GM18507 (cell line): ENCODE measurements at regions not wholly inside any gene's neighbourhood (a gene's known extent, or its start where the extent isn't known, plus 50 kb on each side); places are given as distances from the start of the nearest gene placed in this dataset.

Experiments used
- DNase-seq: peaks from one replicate; pipeline ENCODE4 v3.0.0; 2011; ENCODE audit warnings: low read depth; ENCODE audit not compliant: insufficient read length; ENCODE audit errors: extremely low spot score
- FAIRE-seq: peaks from 2 replicates; lab custom pipeline; 2011; peaks lifted over from hg19 to GRCh38; lab: Jason Lieb, UNC

DNA sequence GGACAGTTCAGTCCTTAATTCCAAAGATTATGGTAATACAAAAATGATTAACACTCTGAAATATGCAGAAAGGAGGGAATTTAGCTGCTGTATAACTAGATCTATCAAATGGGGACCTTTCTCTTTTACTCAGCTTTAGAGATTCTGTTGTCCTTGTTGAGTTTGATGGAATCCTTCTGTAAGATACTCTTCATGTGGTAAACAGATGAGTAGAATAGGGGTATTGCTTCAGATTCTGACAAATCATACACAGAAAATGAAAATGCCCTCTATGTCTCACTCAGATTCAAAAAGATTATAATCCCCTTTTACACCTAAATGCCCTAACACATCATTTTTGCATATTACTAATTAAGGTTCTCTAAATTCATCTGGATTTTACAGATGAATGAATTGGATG is 50.7 kb downstream of the ARHGAP35 start:
- DNase-seq, result no peak
- no peak for FAIRE-seq

DNA sequence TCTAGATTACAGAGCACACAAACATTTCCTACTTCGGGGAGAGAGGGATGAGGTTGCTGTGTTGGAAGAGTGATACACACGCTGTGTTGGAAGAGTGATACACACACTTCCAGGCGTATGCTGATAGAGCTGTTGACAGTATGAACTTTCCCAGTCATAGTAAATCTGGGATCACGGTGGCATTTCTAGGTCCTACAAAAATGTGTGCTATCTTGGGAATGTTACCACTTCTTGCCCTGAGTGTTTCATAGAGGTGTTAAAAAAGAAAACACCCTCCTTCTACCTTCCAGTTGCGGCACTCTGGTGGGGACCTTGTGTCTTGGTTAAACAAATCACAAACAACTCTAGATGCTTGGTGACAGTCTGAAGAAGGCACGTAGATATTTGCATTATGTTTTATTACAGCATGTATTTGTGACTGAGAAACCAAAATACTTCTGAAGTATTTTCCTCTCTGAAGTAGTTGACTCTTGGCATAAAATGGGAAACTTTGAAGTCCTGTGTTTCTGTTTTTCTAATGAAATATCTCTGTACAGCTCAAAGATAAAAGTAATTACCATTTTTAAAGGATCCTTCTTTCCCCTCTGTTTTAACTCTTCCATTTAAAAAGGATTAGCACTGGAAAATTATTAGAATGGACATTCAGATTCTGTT is 52.5 kb downstream of the ARHGAP35 start:
- FAIRE-seq, result no peak

GRCh38 chr19:46913852-46914430 is 53.1 kb downstream of the ARHGAP35 start:
- no peak for DNase-seq
- no peak for FAIRE-seq

More for the DNA sequence above, 52.5 kb downstream of the ARHGAP35 start:
- no peak for DNase-seq

GRCh38 chr19:46915386-46915785 is 54.6 kb downstream of the ARHGAP35 start:
- FAIRE-seq (no peak), DNase-seq (no peak)

GRCh38 chr19:46917002-46917401 is 56.2 kb downstream of the ARHGAP35 start:
- FAIRE-seq (peak; percentile 78), DNase-seq (no peak)

- DNase-seq (no peak), FAIRE-seq (no peak)
Measured at GRCh38 chr19:46919324-46919723, 58.5 kb downstream of the ARHGAP35 start.

GRCh38 chr19:46920362-46920761 is 59.6 kb downstream of the ARHGAP35 start:
- FAIRE-seq, result no peak
- no peak for DNase-seq

DNA sequence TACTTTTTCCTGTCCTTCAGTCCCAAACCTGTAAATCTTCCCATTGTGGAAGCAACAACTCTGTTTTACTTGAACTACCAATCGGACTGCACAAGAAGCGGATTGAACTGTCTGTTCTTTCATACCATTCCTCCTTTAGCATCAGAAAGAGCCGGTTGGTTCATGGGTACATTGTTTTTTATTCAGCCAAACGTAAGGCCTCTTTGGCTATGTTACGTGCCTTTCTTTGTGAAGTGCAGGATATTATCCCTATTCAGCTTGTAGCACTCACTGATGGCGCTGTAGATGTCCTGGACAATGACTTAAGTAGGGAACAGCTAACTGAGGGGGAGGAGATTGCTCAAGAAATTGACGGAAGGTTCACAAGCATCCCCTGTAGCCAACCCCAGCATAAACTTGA is 60.3 kb downstream of the ARHGAP35 start:
- FAIRE-seq (no peak), DNase-seq (no peak)

- FAIRE-seq, result no peak
- DNase-seq, result no peak
Measured at GRCh38 chr19:46922465-46922864, 61.7 kb downstream of the ARHGAP35 start.

DNA sequence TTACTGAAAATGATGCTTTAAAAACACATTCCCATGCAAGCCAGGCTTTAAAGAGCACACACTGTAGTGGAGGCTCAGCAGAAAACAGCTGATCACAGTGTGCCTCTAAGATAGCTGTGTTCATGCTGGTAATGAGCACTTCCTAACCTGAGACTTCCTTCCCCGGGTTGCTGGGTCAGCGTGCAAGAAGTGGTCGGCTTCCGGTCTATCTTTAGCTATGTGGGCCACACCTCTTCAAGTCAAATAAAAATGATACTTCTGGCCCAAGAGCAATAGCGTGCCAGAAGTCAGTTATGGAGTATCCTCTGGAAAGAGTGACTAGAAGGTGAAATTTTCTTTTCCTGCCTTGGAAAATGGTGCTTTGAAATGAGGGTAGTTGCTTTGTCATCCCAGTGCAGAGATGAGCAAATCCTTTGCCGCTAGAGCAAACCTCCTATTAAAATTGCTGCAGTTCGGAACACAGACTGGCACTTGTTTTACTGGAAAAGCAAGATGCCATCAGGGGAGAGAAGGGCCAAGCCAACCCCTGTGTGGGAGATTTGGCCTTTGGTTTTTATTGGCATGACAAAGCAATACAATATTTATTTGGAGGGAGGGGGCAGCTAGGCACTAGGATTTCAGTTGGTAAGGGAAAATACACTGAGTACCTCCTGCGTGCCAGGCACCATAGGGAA is 64.2 kb downstream of the ARHGAP35 start:
- peak; percentile 78 for FAIRE-seq
- DNase-seq, result peak; percentile 23

- FAIRE-seq (no peak), DNase-seq (no peak)
Measured at GRCh38 chr19:46925548-46925950, 64.8 kb downstream of the ARHGAP35 start.

DNA sequence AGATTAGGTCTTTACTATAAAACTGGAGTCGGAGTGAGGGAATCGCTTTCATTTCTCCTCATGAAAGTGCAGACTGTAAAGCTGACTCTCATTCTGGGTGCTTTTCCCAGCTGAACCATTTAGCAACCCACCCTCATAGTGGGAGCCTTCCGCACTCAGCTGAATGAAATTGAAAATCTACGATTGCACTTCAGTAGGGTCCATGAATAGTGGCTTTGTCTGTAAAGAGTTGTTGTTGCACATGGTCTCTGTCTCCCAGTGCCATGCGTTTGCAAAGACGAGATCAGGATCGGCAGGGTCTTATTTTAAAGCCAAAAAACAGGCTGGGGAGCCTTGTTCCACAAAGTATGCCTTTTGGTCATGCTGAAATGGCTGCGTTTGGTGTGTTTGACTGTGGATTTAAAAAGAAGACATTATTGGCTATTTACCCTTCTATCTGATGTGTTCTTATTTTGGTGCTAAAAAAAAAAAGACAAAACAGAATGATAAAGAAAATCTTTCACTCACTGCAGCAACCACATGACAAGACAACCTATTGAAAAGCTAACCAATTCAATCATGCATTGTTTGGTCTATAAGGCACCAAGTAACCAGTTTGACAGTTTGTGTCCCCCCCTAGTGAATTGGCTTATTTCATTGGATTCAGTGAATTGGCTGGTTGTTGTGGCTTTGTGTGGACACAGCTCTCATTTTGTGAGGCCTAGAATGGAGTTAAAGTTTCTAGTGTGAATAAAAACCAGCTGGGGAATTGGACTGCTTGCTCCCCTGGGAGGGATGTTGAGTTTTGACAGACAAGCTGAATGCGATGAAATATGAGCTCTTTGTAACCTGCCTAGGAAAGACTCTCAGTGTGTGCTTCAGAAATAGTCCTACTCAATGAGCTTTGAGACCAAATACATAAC is 65.6 kb downstream of the ARHGAP35 start:
- no peak for FAIRE-seq
- DNase-seq, result no peak

- DNase-seq, result no peak
- FAIRE-seq, result no peak
Measured at GRCh38 chr19:46927106-46927505, 66.3 kb downstream of the ARHGAP35 start.

GRCh38 chr19:46927893-46928292 is 67.1 kb downstream of the ARHGAP35 start:
- DNase-seq (no peak), FAIRE-seq (no peak)

DNA sequence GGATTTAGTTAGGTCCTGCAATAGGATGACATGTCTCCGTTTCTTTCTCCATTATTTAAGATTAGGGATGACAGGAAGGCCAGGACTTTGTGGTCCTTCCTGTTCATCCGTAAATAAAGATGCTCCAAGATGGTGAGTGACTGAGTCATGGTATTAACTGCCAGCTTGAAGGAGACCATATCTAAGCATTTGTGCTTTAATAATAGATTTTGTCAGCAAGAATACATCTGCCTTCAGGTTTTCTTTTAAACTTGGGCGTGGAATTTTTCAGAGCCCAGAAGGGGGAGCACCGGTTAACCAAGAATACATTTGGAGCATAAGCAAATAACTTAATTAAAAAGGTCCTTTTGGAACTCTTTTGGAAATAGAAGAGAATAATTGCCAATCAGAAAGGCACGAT is 68.2 kb downstream of the ARHGAP35 start:
- FAIRE-seq (no peak), DNase-seq (no peak)

GRCh38 chr19:46931202-46931601 is 70.4 kb downstream of the ARHGAP35 start:
- FAIRE-seq, result no peak
- no peak for DNase-seq

- FAIRE-seq (no peak), DNase-seq (no peak)
Measured at GRCh38 chr19:46932346-46932745, 71.5 kb downstream of the ARHGAP35 start.

DNA sequence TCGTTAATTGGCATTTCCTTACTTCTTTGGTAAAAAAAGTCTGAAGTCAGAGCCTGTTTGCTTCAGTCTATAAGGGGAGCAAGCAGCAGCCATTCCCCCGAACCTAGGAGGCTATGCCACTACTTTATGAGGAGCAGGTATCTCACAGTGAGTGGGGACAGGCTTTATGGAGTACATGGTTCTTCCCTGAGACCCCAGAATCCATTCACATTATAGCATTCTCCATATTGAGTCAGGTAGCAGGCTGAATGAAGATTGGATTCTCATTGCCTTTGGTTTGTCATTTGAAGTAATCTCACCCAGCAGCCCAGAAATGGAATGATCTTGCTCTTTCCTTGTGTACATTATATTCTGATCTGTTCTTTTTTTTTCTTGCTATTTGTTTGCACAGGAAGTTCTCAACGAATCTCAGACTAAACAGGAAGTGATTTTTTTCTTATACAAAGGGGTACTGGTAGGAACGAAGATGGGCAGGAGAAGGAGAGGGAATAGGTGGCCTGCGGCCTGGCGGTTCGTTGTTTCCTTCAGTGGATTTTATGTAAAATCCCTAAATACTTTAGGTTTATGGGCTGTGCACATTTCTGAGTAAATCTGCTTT is 74.4 kb downstream of the ARHGAP35 start:
- no peak for FAIRE-seq
- no peak for DNase-seq

DNA sequence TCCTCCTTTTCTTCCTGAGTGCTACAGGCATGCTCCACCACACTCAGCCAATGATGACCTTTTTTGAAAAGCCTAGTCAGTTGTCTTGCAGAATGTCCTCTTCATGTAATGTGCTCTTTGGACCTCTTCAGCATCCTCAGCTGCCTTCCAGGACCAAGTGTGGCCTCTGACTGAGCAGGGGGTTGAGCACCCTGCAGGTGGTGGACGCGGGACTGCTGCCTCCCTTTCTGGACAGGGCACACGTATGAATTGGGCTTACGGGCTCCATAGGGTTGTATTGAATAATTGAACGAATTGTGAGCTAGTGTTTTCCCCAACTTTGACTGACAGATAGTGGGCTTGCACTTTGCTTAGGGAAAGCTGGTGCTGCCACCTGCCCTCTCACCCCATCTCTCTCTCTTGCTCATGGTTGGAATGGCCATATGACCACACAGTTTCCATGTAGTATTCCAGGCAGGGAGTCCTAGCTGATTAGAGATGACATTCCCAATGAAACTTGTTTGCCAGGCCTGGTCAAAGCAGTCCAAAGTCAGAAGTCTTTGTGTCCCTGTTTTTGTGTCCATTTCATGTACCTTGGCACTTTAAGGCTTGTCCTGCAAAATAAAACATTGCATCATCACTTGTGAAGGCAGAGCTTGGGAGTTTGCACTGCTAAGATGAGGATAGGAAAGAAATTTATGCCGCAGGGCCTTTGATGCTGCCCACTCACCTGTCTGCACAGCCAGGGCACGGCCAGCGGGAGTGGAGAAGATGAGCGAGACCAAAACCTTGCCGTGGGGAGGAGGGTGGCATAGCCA is 76.3 kb upstream of the NPAS1 start:
- no peak for FAIRE-seq

More for the DNA sequence above, 76.3 kb upstream of the NPAS1 start:
- DNase-seq, result no peak
